Activated B cell treated with CpG ODN at 0.5 μM for 24 hours (primary cell): ENCODE measurements at regions not wholly inside any gene's neighbourhood (a gene's known extent, or its start where the extent isn't known, plus 50 kb on each side); places are given as distances from the start of the nearest gene placed in this dataset.

ENCODE experiments used
- ATAC-seq: fragments of 200-7000 bp; cut with Tn5 transposase; one replicate; pipeline ENCODE4 v1.10.0; 2021; ENCODE audit warnings: low read depth, mild to moderate bottlenecking, moderate library complexity
- CTCF ChIA-PET: fragments of 350-600 bp; sonication (Branson Sonifier 250); formaldehyde crosslinking; loops from one replicate; lab custom pipeline; 2021; ENCODE audit warnings: antibody characterized with exemption; lab: Charles Lee
- POLR2A ChIA-PET: fragments of 350-600 bp; sonication (Branson Sonifier 250); formaldehyde crosslinking; loops from one replicate; lab custom pipeline; 2021; ENCODE audit warnings: antibody characterized with exemption; lab: Charles Lee
- DNase-seq: peaks from one replicate; pipeline ENCODE4 v3.0.0; 2022
- H3K27ac Mint-ChIP-seq: one replicate; pipeline ENCODE4 v1.8.0; 2020; ENCODE audit warnings: mixed read lengths
- H3K27me3 Mint-ChIP-seq: one replicate; pipeline ENCODE4 v1.8.0; 2021; ENCODE audit warnings: mixed read lengths
- H3K36me3 Mint-ChIP-seq: one replicate; pipeline ENCODE4 v1.8.0; 2021; ENCODE audit warnings: low read depth, mixed read lengths
- H3K4me1 Mint-ChIP-seq: one replicate; pipeline ENCODE4 v1.8.0; 2021; ENCODE audit warnings: mixed read lengths
- H3K4me3 Mint-ChIP-seq: one replicate; pipeline ENCODE4 v1.8.0; 2020; ENCODE audit warnings: mild to moderate bottlenecking, mixed read lengths
- H3K9me3 Mint-ChIP-seq: one replicate; pipeline ENCODE4 v1.8.0; 2020; ENCODE audit warnings: mixed read lengths
- CTCF ChIP-seq: fragments of 200-600 bp; IDR thresholded peaks from one replicate; pipeline ENCODE4 v1.8.0; 2022; ENCODE audit warnings: antibody characterized with exemption, mild to moderate bottlenecking
- intact Hi-C: fragments of 100-400 bp; cut with micrococcal nuclease; formaldehyde crosslinking; loops from one replicate; pipeline ENCODE4 v1.15.1; 2024

GRCh38 chr6:12369781-12370262 lies 79.7 kb downstream of the EDN1 start:
- Mint-ChIP-seq H3K27me3 (no peaks in the 10 kb centered on the region), H3K27ac (no peak overlapping the region), H3K9me3 (no peaks in the 10 kb centered on the region), H3K4me3 (no peak overlapping the region), H3K36me3 (no peaks in the 10 kb centered on the region), H3K4me1 (peaks cover 8% of the 10 kb centered on the region)
- TF ChIP-seq CTCF, result no peak
- CTCF ChIA-PET, result interaction anchor here (1.3 kb wide), 1 partner anchor 80 kb away, joined by 3 read pairs; the partner anchor contains the start of gene EDN1
- intact Hi-C loops, result no loop called here
- DNase-seq (no peak), ATAC-seq (peak; percentile 78)
- POLR2A ChIA-PET, result interaction anchor here (0.8 kb wide), 1 partner anchor 35 kb away, joined by 3 read pairs; no protein-coding TSS in a partner anchor

GRCh38 chr6:12371151-12371550 lies 81.0 kb downstream of the EDN1 start:
- H3K36me3 Mint-ChIP-seq, result no peaks in the 10 kb centered on the region
- H3K27me3 Mint-ChIP-seq, result no peaks in the 10 kb centered on the region
- H3K27ac Mint-ChIP-seq, result no peak overlapping the region
- DNase-seq (no peak), ATAC-seq (no peak)
- H3K9me3 Mint-ChIP-seq, result no peaks in the 10 kb centered on the region
- ChIA-PET POLR2A (no interaction called here), CTCF (no interaction called here)
- H3K4me3 Mint-ChIP-seq, result no peak overlapping the region
- TF ChIP-seq CTCF, result no peak
- intact Hi-C loops, result no loop called here
- H3K4me1 Mint-ChIP-seq, result peaks cover 8% of the 10 kb centered on the region

DNA sequence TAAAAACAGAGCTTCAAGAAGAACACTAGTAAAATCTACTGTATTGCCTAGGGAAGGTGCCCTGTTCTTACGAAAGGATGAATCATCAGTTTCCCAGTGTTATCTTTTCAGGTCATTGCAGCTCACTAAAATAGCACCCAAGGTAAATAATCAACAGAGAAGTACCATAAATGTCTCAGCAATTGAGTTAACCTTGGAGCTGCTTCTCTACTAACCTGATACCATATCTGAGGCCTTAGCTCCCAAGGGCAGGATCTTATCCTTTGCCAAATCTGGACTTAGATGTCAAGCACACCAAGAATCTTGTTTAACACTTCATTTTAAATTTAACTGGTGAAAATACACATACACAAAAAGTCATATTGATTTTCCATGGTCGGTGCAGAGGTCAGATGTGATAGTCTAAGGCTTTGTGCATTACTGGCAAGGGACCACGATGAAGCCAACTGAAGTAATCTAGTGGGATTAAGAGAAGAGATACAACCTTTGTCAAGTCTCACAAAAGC lies 81.5 kb downstream of the EDN1 start:
- no peaks in the 10 kb centered on the region for H3K9me3 Mint-ChIP-seq
- H3K4me3 Mint-ChIP-seq, result no peak overlapping the region
- H3K27me3 Mint-ChIP-seq, result no peaks in the 10 kb centered on the region
- H3K27ac Mint-ChIP-seq, result no peak overlapping the region
- POLR2A ChIA-PET, result no interaction called here
- intact Hi-C loops, result no loop called here
- ATAC-seq (no peak), DNase-seq (no peak)
- H3K36me3 Mint-ChIP-seq, result no peaks in the 10 kb centered on the region
- peaks cover 8% of the 10 kb centered on the region for H3K4me1 Mint-ChIP-seq
- CTCF ChIA-PET, result no interaction called here
- no peak for TF ChIP-seq CTCF

DNA sequence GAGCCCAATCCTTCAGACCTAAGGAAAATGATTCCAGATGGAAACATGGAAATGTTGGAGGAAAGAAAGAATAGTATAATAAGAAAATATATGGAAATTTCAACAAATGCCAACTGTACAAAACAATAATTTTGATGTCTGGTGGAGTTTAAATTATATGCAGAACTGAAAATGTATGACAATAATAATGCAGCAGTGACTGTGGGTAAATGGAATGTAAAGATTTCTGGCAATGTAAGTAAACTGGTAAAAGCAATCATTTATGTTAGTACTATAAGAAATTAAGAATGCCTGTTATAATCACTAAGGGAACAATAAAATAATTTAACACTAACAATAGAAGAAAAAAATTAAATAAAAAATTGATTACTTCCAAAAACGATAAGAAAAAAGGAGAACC lies 89.0 kb downstream of the EDN1 start:
- Mint-ChIP-seq H3K9me3 (no peaks in the 10 kb centered on the region), H3K36me3 (no peaks in the 10 kb centered on the region), H3K4me1 (no peaks in the 10 kb centered on the region), H3K27ac (no peak overlapping the region), H3K27me3 (peaks cover 7% of the 10 kb centered on the region), H3K4me3 (no peak overlapping the region)
- POLR2A ChIA-PET, result no interaction called here
- no peak for DNase-seq
- CTCF ChIA-PET, result no interaction called here
- intact Hi-C loops, result no loop called here
- no peak for ATAC-seq
- no peak for TF ChIP-seq CTCF

GRCh38 chr6:12381587-12381986 lies 91.4 kb downstream of the EDN1 start:
- ATAC-seq (no peak), DNase-seq (no peak)
- Mint-ChIP-seq H3K36me3 (no peaks in the 10 kb centered on the region), H3K9me3 (no peaks in the 10 kb centered on the region), H3K4me3 (no peak overlapping the region), H3K4me1 (no peaks in the 10 kb centered on the region), H3K27ac (no peak overlapping the region), H3K27me3 (peaks cover 9% of the 10 kb centered on the region)
- ChIA-PET CTCF (no interaction called here), POLR2A (no interaction called here)
- intact Hi-C loops, result no loop called here
- no peak for TF ChIP-seq CTCF
